HFFc6 (cell line): ENCODE measurements at regions not wholly inside any gene's neighbourhood (a gene's known extent, or its start where the extent isn't known, plus 50 kb on each side); places are given as distances from the start of the nearest gene placed in this dataset.

Source experiments
- DNase-seq: peaks from one replicate; pipeline ENCODE4 v3.0.0-alpha.2; 2018
- H3K27ac Mint-ChIP-seq: 2 replicates; pipeline ENCODE4 v1.8.0; 2020; ENCODE audit warnings: mild to moderate bottlenecking, mixed read lengths
- H3K27me3 Mint-ChIP-seq: 2 replicates; pipeline ENCODE4 v1.8.0; 2021; ENCODE audit warnings: mild to moderate bottlenecking, moderate library complexity, mixed read lengths; ENCODE audit not compliant: insufficient read depth
- H3K36me3 Mint-ChIP-seq: 2 replicates; pipeline ENCODE4 v1.8.0; 2021; ENCODE audit warnings: low read depth, mixed read lengths
- H3K4me1 Mint-ChIP-seq: 2 replicates; pipeline ENCODE4 v1.8.0; 2020; ENCODE audit warnings: low read depth, mixed read lengths
- H3K4me3 Mint-ChIP-seq: 2 replicates; pipeline ENCODE4 v1.8.0; 2020; ENCODE audit warnings: mild to moderate bottlenecking, moderate library complexity, mixed read lengths
- H3K9me3 Mint-ChIP-seq: 2 replicates; pipeline ENCODE4 v1.8.0; 2020; ENCODE audit warnings: mild to moderate bottlenecking, mixed read lengths
- CTCF ChIP-seq: fragments of 200-600 bp; sonication (generic); IDR thresholded peaks from 2 replicates; pipeline ENCODE4 v1.5.0; 2021; ENCODE audit warnings: antibody characterized with exemption, mild to moderate bottlenecking

- no peak overlapping the region for H3K4me3 Mint-ChIP-seq
- peaks cover 42% of the 10 kb centered on the region for H3K9me3 Mint-ChIP-seq
- no peak for DNase-seq
- no peak for TF ChIP-seq CTCF
- H3K27me3 Mint-ChIP-seq = no peaks in the 10 kb centered on the region; the same call in 1 of the 2 replicates
- H3K4me1 Mint-ChIP-seq = no peaks in the 10 kb centered on the region
- H3K27ac Mint-ChIP-seq = no peak overlapping the region
- peaks cover 4% of the 10 kb centered on the region; the same call in 1 of the 2 replicates for H3K36me3 Mint-ChIP-seq
These were observed 311.8 kb upstream of the TMTC1 start for GRCh38 chr12:30095511-30095910.

GRCh38 chr12:30092983-30093617, 309.4 kb upstream of the TMTC1 start:
- Mint-ChIP-seq H3K27ac (no peak overlapping the region), H3K4me3 (no peak overlapping the region), H3K9me3 (peaks cover 38% of the 10 kb centered on the region), H3K36me3 (peaks cover 4% of the 10 kb centered on the region; the same call in 1 of the 2 replicates), H3K4me1 (no peaks in the 10 kb centered on the region), H3K27me3 (no peaks in the 10 kb centered on the region)
- no peak for DNase-seq
- no peak for TF ChIP-seq CTCF

- Mint-ChIP-seq H3K36me3 (peaks cover 4% of the 10 kb centered on the region; the same call in 1 of the 2 replicates), H3K27me3 (no peaks in the 10 kb centered on the region), H3K9me3 (peaks cover 43% of the 10 kb centered on the region)
These were observed 306.5 kb upstream of the TMTC1 start for GRCh38 chr12:30090258-30090657.

GRCh38 chr12:30088259-30088995, 304.7 kb upstream of the TMTC1 start:
- DNase-seq = no peak
- H3K27ac Mint-ChIP-seq = no peak overlapping the region
- TF ChIP-seq CTCF = no peak
- no peaks in the 10 kb centered on the region for H3K27me3 Mint-ChIP-seq
- H3K36me3 Mint-ChIP-seq = no peaks in the 10 kb centered on the region
- no peak overlapping the region for H3K4me3 Mint-ChIP-seq
- no peaks in the 10 kb centered on the region for H3K4me1 Mint-ChIP-seq
- H3K9me3 Mint-ChIP-seq = peaks cover 30% of the 10 kb centered on the region

More at GRCh38 chr12:30090258-30090657, 306.5 kb upstream of the TMTC1 start:
- no peak for DNase-seq
- no peak overlapping the region for H3K4me3 Mint-ChIP-seq
- no peaks in the 10 kb centered on the region for H3K4me1 Mint-ChIP-seq
- H3K27ac Mint-ChIP-seq = no peak overlapping the region
- TF ChIP-seq CTCF = no peak

GRCh38 chr12:30082381-30082780, 298.6 kb upstream of the TMTC1 start:
- Mint-ChIP-seq H3K27me3 (no peaks in the 10 kb centered on the region), H3K36me3 (no peaks in the 10 kb centered on the region), H3K9me3 (peaks cover 31% of the 10 kb centered on the region), H3K4me3 (no peak overlapping the region), H3K27ac (no peak overlapping the region), H3K4me1 (no peaks in the 10 kb centered on the region)
- no peak for TF ChIP-seq CTCF
- no peak for DNase-seq
